ENCODE measurements at regions not wholly inside any gene's neighbourhood (a gene's known extent, or its start where the extent isn't known, plus 50 kb on each side); places are given as distances from the start of the nearest gene placed in this dataset.

GRCh38 chr1:9179463-9180110 is 50.7 kb upstream of the GPR157 start:
- Mint-ChIP-seq H3K27me3 (peaks cover 36% of the 10 kb centered on the region), H3K27ac (no peak overlapping the region), H3K9me3 (no peaks in the 10 kb centered on the region), H3K36me3 (peaks cover 9% of the 10 kb centered on the region), H3K4me1 (peaks cover 24% of the 10 kb centered on the region), H3K4me3 (peak overlapping the region; percentile 84)
- no peak for DNase-seq
- CTCF ChIA-PET = interaction anchor here (0.7 to 2.3 kb wide), 7 partner anchors 8 to 311 kb away, joined by 3 to 8 read pairs (median 4); no protein-coding TSS in a partner anchor

GRCh38 chr1:9180111-9180819 is 51.4 kb upstream of the GPR157 start:
- H3K27ac Mint-ChIP-seq = no peak overlapping the region
- CTCF ChIA-PET = interaction anchor here (0.6 to 2.3 kb wide), 17 partner anchors 9 to 311 kb away, joined by 3 to 8 read pairs (median 4); no protein-coding TSS in a partner anchor
- peaks cover 43% of the 10 kb centered on the region for H3K27me3 Mint-ChIP-seq
- H3K36me3 Mint-ChIP-seq = peaks cover 9% of the 10 kb centered on the region
- H3K9me3 Mint-ChIP-seq = no peaks in the 10 kb centered on the region
- peaks cover 24% of the 10 kb centered on the region for H3K4me1 Mint-ChIP-seq
- DNase-seq = no peak
- peak overlapping the region; percentile 84 for H3K4me3 Mint-ChIP-seq

GRCh38 chr1:9181176-9181906 is 52.4 kb upstream of the GPR157 start:
- peak; percentile 83 for DNase-seq

GRCh38 chr1:9181990-9182783 is 52.4 kb upstream of the H6PD start:
- CTCF ChIA-PET = interaction anchor here (1.2 to 1.4 kb wide), 3 partner anchors 67 to 71 kb away, joined by 3 to 4 read pairs (median 3); no protein-coding TSS in a partner anchor
- peaks cover 9% of the 10 kb centered on the region for H3K36me3 Mint-ChIP-seq
- peaks cover 52% of the 10 kb centered on the region for H3K27me3 Mint-ChIP-seq
- H3K27ac Mint-ChIP-seq = peak overlapping the region; percentile 71
- H3K9me3 Mint-ChIP-seq = no peaks in the 10 kb centered on the region
- H3K4me3 Mint-ChIP-seq = peak overlapping the region; percentile 84
- DNase-seq = peak; percentile 67
- peaks cover 24% of the 10 kb centered on the region for H3K4me1 Mint-ChIP-seq

More at GRCh38 chr1:9181176-9181906, 52.4 kb upstream of the GPR157 start:
- CTCF ChIA-PET = interaction anchor here (0.6 to 1.6 kb wide), 13 partner anchors 10 to 310 kb away, joined by 3 to 8 read pairs (median 4); no protein-coding TSS in a partner anchor
- Mint-ChIP-seq H3K36me3 (peaks cover 9% of the 10 kb centered on the region), H3K27me3 (peaks cover 52% of the 10 kb centered on the region), H3K9me3 (no peaks in the 10 kb centered on the region), H3K4me3 (peak overlapping the region; percentile 84), H3K27ac (peak overlapping the region; percentile 71), H3K4me1 (peaks cover 24% of the 10 kb centered on the region)

- H3K36me3 Mint-ChIP-seq = peaks cover 9% of the 10 kb centered on the region
- no peaks in the 10 kb centered on the region for H3K9me3 Mint-ChIP-seq
- peak overlapping the region; percentile 76 for H3K4me3 Mint-ChIP-seq
- CTCF ChIA-PET = interaction anchor here (1.2 to 1.4 kb wide), 3 partner anchors 67 to 71 kb away, joined by 3 to 4 read pairs (median 3); no protein-coding TSS in a partner anchor
- H3K4me1 Mint-ChIP-seq = peaks cover 24% of the 10 kb centered on the region
- peak; percentile 29 for DNase-seq
- H3K27ac Mint-ChIP-seq = no peak overlapping the region
- peaks cover 55% of the 10 kb centered on the region for H3K27me3 Mint-ChIP-seq
Observed at GRCh38 chr1:9182784-9183257, 51.8 kb upstream of the H6PD start.

- CTCF ChIA-PET = no interaction called here
Observed at GRCh38 chr1:9183441-9183840, 51.1 kb upstream of the H6PD start.

GRCh38 chr1:9183898-9184297 is 50.7 kb upstream of the H6PD start:
- no peak overlapping the region for H3K27ac Mint-ChIP-seq
- CTCF ChIA-PET = no interaction called here
- peaks cover 55% of the 10 kb centered on the region for H3K27me3 Mint-ChIP-seq
- no peaks in the 10 kb centered on the region for H3K9me3 Mint-ChIP-seq
- DNase-seq = no peak
- H3K4me3 Mint-ChIP-seq = peak overlapping the region; percentile 65
- H3K4me1 Mint-ChIP-seq = peaks cover 24% of the 10 kb centered on the region
- peaks cover 3% of the 10 kb centered on the region for H3K36me3 Mint-ChIP-seq

More at GRCh38 chr1:9183441-9183840, 51.1 kb upstream of the H6PD start:
- peaks cover 55% of the 10 kb centered on the region for H3K27me3 Mint-ChIP-seq
- no peak for DNase-seq
- H3K4me1 Mint-ChIP-seq = peaks cover 24% of the 10 kb centered on the region
- H3K4me3 Mint-ChIP-seq = peak overlapping the region; percentile 65
- H3K27ac Mint-ChIP-seq = no peak overlapping the region
- H3K9me3 Mint-ChIP-seq = no peaks in the 10 kb centered on the region
- peaks cover 7% of the 10 kb centered on the region for H3K36me3 Mint-ChIP-seq

- CTCF ChIA-PET = no interaction called here
- Mint-ChIP-seq H3K9me3 (no peaks in the 10 kb centered on the region), H3K4me1 (peaks cover 21% of the 10 kb centered on the region), H3K36me3 (peaks cover 2% of the 10 kb centered on the region), H3K27ac (no peak overlapping the region), H3K27me3 (peaks cover 57% of the 10 kb centered on the region), H3K4me3 (no peak overlapping the region)
- no peak for DNase-seq
Observed at GRCh38 chr1:9184749-9185148, 49.8 kb upstream of the H6PD start.
